HG02884 (cell line): ENCODE measurements at regions not wholly inside any gene's neighbourhood (a gene's known extent, or its start where the extent isn't known, plus 50 kb on each side); places are given as distances from the start of the nearest gene placed in this dataset.

Source experiments
- ATAC-seq: cut with Tn5 transposase; IDR thresholded peaks from one replicate; pipeline ENCODE4 v1.9.1; 2021; ENCODE audit warnings: mild to moderate bottlenecking, moderate library complexity; ENCODE audit not compliant: unreplicated experiment

DNA sequence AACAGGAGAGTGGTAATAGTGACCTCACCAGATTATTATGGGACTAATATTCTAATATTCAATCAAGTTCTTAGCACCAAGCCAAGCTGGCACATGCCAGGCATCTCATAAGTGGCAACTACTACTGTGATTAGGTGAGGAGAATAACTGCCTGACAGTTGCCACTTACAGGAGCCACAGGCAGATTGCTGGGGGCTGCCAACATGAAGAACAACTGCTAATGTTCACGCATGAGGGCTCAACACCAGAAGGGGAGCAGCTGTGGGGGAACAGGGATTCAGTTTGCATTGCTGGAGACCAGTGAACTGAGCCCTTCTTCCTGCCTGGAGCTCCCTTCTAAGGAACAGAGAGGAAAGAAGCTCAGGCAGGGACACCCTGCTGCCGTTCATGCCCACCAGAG is 504.5 kb downstream of the FOXO1 start:
- ATAC-seq = no peak

DNA sequence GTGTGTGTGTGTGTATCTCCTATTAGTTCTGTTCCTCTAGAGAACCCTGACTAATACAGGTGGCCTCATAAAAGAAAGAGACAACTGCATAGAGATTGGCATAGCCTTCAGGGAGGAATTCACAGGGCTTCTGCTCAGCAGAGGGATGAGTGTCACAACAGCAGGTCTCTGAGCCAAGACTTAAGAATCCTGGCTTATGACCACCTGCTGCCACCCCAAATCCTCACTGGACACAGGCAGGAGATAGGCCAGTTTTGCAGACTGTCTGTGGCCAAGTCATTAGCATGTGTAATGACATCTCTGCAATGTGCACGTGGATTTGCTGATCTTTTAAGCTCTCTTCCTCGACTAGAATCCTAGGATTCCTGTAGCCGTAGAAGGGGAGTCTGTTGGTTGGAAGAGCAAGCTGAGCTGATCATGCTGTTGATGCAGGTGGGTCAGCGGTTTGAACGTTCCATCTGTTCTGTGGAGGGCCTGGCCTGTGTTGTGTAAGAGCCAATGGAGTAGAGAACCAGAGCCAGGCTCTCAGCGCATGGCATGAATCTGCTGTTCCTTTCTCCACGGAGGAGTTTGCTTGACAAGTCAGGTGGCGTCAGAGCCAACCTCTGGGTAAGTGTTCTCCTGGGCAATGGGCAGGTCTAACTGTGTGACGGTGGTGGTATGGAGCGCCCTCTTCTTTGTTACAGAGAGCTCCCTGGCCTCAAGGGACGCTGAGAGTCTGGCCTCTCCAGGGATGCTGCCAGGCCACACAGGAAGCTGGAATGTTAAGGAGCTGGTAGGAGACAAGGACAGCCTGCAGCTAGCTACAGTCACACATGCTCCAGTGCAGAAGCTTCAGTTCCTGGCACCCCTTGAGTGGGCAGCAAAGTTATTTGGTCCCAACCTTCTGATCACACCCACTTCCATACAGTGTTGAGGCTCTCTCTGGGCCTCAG is 503.1 kb downstream of the FOXO1 start:
- ATAC-seq = no peak

DNA sequence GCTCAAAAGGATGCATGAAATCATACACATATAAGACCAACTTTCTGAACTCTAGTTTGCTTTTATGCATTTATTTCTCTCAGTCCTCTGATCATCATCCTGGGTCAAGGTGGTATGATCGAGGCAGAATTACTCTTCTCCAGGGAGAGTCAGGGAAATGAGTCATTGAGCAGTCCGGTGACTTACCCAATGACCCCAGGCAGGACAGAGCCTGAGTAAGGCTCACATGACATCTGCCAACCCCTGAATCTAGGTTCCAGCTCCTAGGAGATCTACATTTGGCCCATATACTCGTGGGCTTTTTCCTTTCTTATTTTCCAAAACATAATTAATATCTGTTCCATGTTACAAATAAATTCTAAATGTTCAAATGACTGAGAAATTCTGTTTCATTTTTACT is 502.3 kb downstream of the FOXO1 start:
- no peak for ATAC-seq

DNA sequence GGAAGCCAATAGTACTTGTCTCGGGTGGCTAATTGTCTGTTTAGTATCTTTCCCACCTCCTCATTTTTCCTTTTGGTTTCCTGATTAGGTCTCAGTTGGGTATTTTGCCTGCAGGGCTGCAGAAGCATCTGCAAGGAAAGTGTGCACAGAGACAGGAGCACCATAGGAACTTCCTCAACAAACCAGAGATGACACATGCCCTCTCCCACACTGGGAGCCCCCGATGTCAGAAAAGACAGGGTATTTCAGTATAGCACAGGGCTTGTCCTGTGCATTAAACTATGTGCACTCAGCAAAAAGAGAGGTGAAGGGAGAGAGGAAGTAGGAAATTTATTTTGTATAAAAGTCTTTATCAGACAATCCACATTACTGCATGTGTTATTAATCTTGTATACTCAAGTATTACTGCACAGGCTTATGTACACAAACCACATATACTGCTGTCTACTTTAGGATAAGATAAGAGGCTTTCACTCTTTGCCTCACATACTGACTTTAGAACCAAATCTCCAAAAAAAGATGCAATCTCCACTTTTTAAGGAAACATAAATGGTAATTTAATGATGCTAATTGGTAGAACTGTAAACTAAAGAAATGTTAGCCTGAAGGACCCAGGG is 501.0 kb downstream of the FOXO1 start:
- ATAC-seq = no peak

DNA sequence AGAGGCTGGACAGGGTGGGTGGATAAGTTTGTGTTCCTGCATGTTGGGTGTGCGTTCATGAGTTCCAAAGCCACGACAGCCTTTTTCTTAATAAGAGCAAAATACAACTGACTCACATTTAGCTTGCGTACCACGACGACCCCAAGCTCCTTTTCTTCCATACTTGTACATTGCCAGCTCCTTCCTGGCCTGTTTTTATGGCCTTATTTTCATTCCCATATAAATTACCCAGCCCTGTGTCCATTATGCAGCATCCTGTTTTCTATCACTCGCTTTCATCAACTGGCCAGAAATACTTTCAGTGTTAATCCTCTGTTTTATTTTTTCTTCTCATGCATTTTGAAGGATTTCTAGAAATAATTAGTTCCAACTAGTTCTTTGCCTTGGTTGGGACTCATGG is 499.1 kb downstream of the FOXO1 start:
- no peak for ATAC-seq

DNA sequence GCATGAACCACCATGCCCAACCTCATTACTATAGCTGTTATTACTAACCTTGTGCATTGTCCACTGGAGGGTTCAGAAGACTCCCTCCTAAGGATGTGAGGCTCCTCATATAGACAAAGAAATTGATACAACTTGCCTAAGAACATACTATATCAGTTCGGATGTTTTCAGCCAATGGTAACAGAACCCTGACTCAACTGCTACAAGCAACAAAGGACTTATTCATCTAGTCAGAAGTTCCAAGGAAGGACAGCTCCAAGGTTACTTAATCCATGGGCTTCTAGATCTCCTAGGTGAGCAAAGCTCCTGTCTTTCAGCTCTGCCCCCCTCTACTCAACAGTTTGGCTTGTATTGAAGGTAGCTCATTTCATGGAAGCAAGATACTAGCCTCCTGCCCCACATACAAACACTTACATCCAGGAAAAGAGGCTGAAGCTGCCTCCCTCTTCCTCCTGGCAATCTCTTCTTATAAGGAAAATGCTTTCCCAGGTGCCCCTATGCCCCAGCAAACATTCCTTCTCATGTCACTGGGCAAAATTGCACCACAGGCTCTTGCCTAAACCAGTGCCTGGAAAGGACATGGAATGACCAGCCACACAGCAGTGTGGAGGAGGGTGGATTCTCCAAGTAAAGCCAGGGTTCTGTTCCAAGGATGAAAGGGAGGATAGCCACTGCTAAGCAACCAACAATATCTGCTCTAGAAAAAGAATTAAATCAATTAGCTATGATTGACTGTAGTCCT is 497.8 kb downstream of the FOXO1 start:
- ATAC-seq = no peak

DNA sequence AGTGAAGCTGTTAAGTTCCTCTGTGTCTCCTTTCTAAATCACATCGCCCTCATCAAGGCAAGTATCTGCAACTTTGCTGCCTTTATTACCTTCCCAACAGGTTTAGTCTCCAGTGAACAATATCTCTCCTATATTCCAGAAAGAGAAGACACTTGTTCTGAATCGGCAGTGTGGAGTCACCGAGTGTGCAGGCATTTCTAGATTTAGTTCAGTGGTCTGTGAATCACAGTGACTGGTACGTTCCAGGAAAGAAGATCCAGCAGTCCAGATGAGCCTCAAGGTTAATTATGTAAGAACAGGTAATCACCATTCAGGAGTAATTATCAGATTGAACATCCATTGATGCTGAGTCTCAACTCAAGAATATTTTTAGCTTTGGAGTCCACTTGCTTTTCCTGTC is 497.0 kb downstream of the FOXO1 start:
- ATAC-seq = no peak

DNA sequence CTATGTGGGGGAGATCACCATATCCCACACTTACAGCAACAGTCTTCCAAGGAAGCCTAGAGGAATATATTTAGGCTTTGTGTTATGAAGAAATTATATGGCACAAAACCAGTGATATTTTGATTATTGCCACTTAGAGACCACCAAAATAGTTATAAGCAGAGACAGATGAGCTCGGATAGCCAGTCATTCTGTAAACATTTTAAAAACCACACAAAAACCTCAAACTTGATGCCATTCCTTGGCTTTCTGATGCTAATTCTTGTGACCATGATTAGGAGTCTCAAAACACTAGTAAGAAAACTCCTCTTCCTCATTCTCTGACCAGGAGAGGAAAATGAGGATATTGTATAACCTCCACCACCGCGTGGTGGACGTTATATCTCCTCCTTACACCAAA is 496.4 kb downstream of the FOXO1 start:
- ATAC-seq = no peak

DNA sequence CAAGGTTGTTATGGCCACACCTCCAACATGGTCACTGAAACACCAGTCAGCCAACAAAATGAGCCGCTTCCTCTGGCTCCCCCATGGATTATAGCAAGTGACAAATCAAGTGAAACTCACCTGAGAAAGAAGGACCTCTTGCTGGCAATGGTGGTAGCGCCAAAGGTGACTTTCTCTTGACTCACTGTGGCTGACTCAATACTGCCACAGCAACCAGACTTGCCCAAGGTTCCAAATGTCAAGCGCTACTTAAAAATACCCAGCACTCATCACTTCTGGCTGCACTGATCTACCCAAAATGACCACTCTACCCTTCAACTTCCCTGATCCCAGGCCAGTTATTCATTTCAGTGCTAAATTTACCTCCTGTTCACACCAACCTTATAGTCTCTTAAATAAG is 495.5 kb downstream of the FOXO1 start:
- ATAC-seq = no peak

DNA sequence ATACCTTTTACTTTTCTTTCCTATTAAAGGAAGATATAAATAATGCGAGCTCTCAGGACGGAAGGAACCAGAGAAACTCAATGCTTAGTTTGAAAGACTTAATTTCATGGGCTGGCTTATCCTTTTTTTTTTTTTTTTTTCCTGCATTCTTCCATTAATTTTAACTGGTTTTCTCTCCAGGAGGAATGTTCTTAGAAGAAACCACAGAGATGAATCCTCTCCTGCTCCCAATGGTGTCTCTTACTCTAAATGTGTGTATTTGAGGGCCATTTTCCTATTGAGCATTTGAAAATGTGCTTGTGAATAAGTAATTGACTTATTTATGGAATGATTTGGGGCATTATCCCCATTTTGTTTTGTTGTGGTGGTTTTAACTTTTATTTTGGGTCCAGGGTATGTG is 494.9 kb downstream of the FOXO1 start:
- ATAC-seq = no peak

DNA sequence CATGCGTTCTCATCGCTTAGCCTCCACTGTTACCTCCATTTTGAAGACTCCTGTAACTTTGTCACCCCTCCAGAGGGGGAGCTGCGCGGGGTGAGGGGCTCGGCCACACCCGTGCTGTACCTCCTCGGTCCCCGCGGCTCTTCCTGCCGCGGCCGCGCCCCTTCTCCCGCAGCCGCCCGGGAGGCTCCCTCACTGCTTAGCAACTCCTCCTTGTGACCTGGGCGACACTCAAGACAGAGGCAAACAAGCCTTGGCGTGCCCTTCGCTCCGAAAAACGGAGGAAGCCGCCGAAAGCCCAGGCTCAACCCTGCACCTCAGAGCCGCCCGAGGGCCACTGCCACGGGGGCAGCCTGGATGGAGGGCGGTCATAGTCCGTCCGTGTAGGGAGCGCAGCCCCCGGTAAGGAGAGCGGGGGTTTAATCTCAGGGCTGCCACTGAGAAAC is 494.3 kb downstream of the FOXO1 start:
- ATAC-seq = no peak

DNA sequence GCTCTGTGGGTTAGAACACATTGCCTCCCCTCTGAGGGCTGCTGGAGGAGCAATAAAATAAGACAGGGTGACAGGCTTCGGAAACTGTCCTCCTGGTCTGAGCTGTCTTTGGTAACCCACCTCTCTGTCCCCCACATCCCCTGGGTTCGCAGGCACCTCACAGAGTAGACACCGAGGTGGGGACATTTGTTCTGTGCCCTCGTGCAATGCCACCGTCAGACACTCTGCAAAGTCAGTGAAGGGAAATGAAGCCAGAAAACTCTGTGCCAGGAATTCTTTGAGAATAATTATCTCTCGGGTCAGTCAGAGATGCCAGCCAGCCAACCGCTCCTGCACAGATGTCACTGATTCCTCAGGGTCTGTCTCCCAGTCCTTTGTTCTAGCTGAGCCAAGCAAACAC is 493.6 kb downstream of the FOXO1 start:
- no peak for ATAC-seq

DNA sequence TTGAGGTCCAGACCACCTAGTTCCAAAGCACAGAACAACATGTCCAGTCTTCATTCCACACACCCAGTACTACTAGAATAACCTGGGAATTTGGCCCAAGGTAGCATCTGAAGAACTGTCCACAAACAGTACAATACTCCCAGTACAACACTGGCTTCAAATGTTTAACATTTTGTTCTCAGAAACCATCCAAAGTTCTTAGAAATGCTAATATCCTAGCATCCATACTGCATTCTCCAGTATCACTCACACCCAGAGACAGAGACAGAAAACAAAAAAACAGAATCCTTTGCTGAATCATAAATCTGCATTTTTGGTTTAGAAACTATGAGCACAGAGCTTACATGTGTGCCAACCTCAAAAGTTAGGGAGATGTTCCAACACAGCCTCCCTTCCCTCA is 490.8 kb downstream of the FOXO1 start:
- ATAC-seq = no peak

DNA sequence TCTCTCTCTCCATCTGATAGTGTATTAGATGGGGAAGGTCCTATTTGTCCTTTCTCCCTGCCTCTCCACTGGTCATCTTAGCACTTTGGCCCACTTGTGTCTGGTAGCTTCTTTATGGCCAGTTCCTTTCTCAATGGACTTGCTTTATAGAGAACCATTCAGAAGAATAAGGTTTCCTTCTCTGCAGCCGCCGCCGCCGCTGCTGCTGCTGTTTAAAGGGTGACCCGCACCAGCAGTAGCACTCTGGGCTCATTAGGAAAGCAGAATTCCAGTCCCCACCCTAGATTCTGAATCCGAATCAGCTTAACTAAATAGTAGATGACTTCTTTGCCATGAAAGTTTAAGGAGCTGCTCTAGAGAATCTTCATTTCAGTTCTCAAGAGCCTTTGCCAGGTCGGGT is 490.2 kb downstream of the FOXO1 start:
- no peak for ATAC-seq

DNA sequence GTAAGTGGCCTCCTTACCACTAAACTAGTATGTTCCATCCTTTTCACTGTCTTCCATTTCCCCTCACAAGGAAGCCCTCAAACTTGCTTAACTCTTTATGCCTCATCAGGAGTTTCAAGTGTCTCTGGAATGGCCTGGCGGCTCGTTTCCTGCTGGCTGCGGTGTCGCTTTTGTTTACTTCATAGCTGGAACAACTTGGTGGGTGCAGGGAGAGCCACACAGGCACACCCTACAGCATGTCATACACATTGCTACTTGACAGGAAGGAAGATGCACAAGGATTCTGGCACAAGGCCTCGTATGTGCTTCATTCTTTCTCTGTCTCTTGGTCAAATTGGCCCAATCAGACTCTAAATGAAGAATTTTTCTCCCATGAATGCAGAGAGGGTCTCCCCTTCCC is 488.3 kb downstream of the FOXO1 start:
- no peak for ATAC-seq

DNA sequence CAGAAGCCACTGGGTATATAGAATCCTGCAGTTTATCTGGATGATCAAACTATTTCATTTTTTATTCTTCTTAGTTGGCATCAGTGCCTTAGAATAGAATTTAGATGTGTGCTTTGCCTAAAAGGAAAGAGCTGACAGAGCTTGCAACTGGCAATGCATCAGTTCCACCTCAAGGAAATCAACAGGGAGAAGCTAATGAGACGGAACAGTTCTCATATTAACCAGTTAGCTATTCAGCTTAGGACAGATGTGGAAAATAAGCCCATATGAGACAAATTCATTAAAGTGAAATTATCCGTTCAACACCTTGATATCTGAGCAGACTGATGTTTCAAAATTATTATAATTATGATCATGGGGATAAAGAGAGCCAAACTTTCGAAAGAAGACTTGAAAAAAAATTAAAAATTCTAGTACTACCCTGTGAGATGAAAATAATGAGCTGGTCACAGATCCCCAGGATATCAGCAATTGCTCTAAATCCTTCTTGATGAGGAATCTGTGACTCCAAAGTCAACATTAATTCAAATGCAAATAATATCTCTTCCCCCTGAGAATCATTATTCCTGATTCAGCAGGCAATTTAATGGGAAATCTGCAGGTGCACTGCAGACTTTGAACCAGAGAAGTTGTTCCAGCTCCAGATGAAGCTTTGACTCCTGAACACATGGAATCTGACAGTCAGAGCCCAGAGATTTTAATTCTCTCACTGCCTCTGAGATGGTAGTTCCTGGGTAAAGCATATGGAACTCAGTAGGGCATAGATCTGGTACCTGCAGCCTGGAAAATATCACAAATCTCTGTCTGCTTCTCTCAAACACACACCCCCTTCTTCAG is 486.8 kb downstream of the FOXO1 start:
- ATAC-seq = no peak

DNA sequence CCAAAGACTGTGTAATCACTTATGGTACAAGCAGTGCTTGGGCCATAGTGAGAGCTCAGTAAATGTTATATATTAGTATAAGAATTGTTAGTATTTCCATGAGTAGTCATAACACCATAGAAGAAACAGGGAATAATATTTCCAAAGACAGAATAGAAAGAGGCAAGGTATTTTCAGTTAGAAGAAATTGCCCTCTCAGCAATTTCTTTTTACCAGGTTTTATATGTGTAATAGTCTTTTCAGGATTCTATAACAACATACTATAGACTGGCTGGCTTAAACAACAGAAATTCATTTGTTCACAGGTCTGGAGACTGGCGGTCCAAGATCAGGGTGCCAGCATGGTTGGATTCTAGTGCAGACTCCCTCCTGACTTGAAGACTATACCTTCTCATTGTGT is 485.7 kb downstream of the FOXO1 start:
- ATAC-seq = no peak

DNA sequence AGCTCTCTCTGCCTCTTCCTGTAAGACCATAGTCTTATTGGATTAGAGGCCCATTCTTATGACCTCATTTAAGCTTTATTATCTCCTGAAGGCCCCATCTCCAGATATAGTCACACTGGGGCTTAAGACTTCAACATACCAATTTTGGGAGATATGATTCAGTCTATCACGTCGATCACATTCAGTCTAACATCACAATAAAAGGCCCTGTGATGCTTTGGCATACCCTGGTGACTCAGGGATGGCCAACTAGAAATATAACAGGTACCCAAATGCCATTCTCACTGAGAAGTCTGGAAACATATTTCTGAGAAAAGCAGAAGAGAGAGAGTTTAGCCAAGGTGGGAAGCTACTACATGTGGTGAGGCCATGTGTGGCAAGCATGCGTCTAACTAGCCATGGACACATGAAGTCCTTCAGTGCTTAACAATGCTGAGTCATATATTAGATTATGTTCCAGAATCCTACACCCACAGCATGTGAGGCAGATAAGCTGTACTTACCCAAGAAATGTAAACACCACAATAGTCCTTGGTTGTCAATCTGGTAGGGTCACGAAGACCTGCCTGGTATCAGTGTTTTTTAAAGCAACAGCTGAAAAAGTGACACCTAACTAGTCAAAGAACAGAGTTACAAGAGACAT is 485.1 kb downstream of the FOXO1 start:
- ATAC-seq = no peak

DNA sequence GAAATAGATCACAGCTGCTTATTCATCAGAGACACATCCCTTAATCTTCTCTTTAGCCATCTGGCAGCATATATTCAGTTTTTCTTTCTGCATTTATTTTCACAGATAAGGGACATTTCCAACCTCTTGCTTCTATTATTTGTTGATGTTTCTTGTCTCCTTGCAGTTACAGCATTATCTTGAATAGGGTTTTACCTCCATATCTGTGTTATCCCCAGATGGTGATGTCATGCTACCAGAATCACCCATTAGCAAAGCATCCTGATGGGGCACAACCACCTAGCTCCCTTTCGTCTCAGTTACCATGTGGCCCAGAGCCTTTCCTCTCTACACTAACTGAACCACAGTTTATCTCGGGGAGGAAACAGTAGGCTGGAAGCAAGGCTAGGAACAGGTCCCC is 483.9 kb downstream of the FOXO1 start:
- ATAC-seq = no peak

DNA sequence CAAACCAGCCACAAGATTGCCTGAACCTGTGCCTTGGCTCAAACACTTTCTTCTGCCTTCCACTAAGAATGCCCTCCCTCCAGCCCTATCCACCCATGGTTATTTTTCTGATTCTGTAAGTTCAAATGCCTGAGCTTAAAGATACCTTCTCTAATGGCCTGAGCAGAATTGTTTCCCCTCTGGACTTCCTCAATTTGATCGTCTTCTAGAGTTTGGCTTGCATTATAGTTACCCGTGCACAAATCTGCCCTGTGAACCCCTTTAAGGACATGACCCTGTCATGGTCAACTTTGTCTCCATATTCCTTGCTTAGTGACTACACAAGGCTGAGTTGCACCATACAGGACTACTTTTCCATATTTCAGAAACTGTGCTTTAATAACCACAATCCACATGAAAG is 481.0 kb downstream of the FOXO1 start:
- ATAC-seq = no peak
